NCI-H226 (cell line): ENCODE measurements at regions not wholly inside any gene's neighbourhood (a gene's known extent, or its start where the extent isn't known, plus 50 kb on each side); places are given as distances from the start of the nearest gene placed in this dataset.
"Not testable (repeated sequence)": the region's sequence is repeated elsewhere in the genome, so short reads cannot be mapped to it uniquely, and the experiment has no call there.

Source experiments
- DNase-seq: peaks from one replicate; pipeline ENCODE4 v3.0.0-alpha.2; 2015

DNA sequence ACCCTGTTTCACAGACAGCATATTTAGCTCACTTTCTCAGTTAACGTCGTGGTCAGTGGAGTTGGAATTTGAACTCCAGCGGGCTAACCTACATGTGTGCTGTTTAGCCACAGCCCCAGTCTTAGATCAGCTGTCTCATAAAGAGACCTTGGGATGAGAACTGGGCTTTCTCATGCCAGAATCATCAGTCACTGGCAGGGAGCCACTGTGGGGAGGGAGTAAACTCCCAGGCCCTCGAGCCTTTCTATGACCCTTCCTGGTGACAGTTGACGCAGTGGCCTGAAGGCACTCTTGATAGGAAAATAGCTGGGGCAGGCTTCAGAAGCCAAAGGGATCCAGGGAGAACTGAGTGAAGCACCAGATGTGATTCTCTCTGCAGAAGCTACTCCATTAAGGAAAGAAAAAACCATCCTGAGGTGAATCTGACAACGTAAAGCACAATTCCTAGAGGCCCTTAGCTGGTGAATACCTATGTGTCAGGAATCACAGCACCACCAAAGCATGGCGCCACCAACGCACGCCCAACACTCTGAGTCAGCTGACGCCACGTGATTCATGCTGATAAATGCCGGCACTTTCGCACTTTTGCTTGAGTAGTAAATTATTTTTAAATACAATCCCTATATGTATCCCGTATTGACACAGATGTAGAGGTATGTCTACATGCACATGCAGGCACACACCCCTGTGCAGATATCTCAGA, 279.6 kb upstream of the TMEM132C start:
- no peak for DNase-seq

GRCh38 chr12:127991485-127991884, 275.5 kb upstream of the TMEM132C start:
- no peak for DNase-seq

GRCh38 chr12:127998988-127999387, 268.0 kb upstream of the TMEM132C start:
- no peak for DNase-seq

- DNase-seq = no peak
These were observed 262.5 kb upstream of the TMEM132C start for GRCh38 chr12:128004383-128004938.

- DNase-seq = no peak
These were observed 259.7 kb upstream of the TMEM132C start for GRCh38 chr12:128007250-128007649.

DNA sequence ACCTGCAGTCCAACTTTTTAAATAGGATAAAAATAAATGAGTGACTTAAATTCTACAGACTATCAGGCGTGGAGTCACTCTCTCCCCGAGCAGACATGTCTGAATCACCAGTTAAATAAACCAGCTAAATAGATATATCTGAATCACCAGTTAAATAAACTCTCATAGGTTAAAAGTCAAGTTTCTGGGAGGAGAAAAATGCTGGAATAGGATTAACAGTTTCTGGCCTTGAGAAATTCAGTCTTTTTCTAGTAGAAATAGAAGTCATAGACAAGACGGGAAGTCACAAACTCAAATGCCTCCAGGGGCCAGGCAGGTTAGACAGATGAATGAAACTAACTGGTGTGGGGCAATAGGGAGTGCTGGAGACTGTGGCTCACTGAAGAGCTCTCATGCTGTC, 258.6 kb upstream of the TMEM132C start:
- DNase-seq = no peak

DNA sequence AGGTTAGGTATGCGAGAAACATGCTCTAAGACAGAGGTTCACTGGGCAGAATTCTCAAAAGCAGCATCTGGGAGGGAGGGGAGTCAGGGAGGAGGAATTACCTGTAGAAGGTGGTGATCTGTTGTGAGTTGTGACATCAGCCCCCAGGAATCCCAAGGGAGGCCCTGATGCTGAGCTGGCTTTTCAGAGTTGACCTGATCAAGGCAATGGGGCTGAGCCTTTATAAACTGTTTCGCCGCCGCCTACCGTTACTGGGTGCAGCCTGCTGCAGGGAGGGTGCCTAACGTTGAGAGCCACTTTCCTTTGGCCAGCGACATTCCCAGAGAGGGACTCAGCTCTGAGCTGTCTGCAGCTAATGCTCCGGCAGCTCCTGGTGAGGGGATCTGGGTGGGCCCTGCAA, 257.9 kb upstream of the TMEM132C start:
- DNase-seq = no peak

DNA sequence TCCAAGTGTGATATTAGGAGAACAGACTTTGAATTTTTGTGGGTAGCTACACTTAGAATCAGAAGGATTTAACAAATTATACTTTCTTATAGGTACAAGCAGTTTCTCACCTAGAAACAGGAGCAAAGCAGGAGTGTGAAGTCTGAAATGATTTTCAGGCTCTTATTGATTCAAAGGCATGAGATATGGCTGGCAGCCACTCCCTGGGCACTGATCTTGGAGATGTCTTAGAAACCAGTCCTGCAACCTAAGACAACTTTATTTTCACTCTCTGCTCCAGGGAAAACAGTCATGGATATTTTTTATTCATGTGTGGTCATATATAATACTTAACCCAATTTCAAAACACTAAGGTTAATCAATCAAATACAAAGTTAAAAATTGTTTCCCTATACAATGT, 254.9 kb upstream of the TMEM132C start:
- no peak for DNase-seq

DNA sequence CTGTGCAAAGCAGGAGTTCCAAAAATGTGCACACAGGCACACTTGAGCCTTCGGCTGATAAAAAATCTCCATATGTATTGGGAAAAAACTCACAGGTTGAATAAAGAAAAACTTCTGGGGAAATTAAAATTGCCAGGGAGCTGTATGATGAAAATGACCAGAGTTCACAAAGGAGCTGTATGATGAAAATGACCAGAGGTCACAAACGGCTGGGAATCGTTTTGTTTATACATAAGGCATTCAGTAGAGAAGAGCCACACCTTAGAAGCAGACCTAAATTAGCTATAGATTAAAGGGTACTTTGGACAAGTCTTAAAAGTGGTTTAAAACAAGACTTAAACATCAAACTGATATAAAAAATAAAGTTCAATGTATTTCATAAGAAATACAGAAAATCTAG, 251.7 kb upstream of the TMEM132C start:
- DNase-seq = no peak

DNA sequence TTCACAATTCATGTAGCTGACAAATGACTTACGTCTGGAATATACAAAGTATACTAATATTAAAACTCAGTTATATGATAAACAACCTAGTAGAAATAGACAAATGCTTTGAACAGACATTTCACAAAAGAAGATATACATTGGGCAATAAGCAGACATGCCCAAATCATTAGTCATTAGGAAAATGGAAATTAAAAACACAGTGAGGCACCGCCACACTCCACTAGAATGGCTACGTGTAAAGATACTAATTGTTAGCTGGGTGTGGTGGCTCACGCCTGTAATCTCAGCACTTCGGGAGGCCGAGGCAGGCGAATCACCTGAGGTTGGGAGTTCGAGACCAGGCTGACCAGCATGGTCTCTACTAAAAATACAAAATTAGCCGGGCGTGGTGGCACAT, 248.9 kb upstream of the TMEM132C start:
- DNase-seq = no peak

GRCh38 chr12:128019996-128020544, 246.9 kb upstream of the TMEM132C start:
- DNase-seq = no peak

DNA sequence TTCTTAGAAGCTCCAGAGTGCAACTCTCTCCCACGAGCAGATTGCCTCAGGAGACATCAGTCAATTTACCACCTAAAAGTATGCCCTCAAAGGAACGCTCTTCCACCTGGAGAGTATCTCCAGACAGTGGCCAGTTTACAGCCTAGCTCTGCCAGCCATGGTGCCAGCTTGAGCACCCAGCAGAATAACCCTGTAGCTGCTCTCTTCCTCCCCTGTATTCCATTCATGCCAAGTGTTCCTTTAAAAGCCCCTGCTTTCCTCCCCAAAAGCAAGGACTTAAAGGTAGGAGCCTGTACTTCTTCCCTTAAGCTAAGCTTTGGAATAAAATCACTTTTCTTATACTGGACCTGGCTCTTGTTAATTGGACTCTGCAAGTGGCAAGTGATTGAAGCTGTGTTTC, 245.4 kb upstream of the TMEM132C start:
- no peak for DNase-seq

DNA sequence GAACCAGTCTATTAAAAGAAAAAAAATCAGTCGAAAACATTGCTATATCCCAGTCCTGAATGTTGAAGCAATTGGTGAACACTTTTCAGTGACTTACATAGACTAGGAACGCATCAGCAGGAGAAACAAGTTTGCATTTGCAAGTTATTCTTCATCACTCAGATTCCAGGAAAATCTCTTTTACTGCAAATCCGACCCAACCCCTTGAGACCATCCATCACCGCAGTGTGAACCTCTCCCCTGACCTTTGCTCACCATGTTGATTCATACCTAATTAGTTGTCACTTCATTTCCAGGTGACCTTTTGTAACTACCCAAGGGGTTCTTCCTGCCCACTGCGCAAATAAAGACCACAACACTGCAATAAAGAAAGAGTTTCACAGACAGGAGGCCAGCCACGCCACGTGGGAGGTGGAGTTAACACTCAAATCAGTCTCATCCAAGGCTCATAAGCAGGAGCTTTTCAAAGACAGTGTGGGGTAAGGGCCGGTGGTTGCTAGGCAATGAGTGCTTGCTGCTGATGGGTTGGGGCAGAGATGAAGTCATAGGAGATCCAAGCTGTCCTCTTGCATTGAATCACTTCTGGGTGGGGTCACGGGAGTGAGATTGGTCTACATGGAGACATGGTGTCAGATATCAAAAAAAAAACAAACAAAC, 241.3 kb upstream of the TMEM132C start:
- DNase-seq = no peak

GRCh38 chr12:128026696-128027574, 240.0 kb upstream of the TMEM132C start:
- no peak for DNase-seq

DNA sequence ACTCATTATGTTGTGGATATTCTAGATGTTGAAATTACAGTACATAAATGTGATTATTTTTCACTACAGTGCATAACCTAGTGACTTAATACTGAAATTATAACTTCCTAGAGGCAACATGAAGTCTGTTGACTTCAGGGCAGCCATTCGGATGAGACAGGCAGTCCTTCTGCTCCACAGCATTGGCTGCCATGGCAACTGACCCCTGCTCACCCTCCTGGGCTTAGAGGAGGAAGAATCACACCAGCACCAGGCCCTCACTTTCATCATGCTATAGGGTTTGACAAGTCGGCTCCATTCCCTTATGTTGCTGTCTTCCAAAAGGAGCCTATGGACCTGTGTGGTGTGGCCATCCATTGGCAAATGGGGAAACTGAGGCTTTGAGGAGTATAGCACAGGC, 233.5 kb upstream of the TMEM132C start:
- no peak for DNase-seq

DNA sequence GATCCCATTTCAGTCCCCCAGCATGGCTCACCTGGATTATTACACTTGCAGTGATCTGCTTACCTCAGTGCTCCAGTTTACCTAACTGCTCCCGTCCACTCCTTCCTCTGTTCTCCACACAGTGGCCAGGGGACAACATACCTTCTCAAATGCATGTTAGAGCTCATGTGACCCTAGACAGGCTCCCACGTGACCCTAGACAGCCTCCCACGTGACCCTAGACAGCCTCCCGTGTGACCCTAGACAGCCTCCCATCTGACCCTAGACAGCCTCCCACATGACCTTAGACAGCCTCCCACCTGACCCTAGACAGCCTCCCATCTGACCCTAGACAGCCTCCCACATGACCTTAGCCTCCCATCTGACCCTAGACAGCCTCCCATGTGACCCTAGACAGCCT, 226.0 kb upstream of the TMEM132C start:
- no peak for DNase-seq

DNA sequence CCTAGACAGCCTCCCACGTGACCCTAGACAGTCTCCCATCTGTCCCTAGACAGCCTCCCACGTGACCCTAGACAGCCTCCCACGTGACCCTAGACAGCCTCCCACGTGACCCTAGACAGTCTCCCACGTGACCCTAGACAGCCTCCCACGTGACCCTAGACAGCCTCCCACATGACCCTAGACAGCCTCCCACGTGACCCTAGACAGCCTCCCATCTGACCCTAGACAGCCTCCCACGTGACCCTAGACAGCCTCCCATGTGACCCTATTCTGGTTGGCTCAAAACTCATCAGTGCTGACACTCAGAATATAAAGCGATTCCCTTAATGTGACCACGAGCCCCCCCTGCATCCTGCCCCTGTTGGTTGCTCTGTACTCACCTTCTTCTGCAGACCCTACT, 224.7 kb upstream of the TMEM132C start:
- not testable (repeated sequence) for DNase-seq

DNA sequence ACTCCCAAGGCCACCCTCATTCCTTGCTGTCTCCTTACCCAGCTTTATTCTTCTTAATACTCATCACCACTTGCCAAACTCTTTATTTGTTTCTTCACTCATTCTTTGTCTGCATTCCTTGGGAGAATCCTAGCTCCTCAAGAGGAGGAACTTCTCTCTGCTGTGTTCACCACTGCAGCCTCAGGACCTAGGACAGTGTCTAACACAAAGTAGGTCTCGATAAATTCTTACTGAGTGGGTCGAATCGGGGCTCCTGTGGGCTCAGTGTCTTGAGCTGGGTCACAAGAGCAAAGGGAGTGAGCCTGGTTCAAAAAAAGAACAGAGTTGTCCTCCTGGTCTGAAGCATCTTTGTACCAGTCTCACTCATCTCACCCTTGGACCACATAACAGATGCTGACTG, 224.1 kb upstream of the TMEM132C start:
- DNase-seq = no peak

DNA sequence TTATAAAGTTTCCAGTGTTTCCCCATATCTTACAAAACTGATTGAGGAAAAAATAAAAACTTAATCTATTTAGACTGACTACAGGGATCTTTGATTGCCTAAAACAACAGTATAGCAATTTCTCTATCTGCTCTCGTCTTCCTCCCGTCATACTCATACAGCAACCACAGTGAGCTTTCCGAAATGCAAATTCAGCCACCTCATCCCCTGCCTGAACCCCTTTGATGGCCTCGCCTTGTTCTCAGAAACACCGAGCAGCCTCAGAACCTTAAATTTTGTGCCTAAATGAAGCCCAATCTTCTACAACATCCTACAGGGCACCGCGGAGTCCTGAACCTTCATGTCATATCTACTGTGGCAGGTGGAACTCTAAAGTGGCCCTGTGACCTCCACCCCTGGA, 223.7 kb upstream of the TMEM132C start:
- DNase-seq = no peak

GRCh38 chr12:128047266-128048060, 219.5 kb upstream of the TMEM132C start:
- DNase-seq = no peak

- no peak for DNase-seq
These were observed 214.6 kb upstream of the TMEM132C start for GRCh38 chr12:128052331-128052730.

GRCh38 chr12:128052777-128053176, 214.2 kb upstream of the TMEM132C start:
- no peak for DNase-seq
